ENCODE measurements at regions not wholly inside any gene's neighbourhood (a gene's known extent, or its start where the extent isn't known, plus 50 kb on each side); places are given as distances from the start of the nearest gene placed in this dataset.

DNA sequence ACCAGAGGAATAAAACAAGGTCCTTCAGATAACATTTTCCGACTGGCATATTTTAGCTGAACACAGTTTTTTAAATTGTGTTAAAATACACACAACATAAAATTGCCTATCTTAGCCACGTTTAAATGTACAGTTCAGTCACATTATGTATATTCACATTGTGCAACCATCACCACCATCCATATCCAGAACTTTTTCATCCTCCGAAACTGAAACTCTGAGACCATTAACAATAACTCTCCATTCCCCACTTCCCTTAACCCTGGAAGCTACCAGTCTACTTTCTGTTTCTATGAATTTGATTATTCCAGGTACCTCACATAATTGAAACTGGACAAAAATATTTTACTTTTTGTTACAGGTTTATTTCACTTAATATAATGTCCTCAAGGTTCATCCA lies 213.3 kb downstream of the ETS1 start:
- H3K23ac ChIP-seq (ENCODE audit: low read depth, low read length) = no peak overlapping the region
- DNase-seq = no peak
- H3K9me1 ChIP-seq (ENCODE audit: insufficient read depth, low read length) = peaks cover 3% of the 10 kb centered on the region; the same call in 1 of the 2 replicates
- H3K79me1 ChIP-seq (ENCODE audit: low read depth in 1 of 2, low read length in 2 of 2) = no peaks in the 10 kb centered on the region
- no peaks in the 10 kb centered on the region for H4K20me1 ChIP-seq (ENCODE audit: insufficient read depth, low read length)
- H2AFZ ChIP-seq (replicated peaks; ENCODE audit: low read length, poor library complexity) = no peak overlapping the region
- H2BK120ac ChIP-seq (ENCODE audit: low read depth, low read length) = no peak overlapping the region
- H3K4me1 ChIP-seq (ENCODE audit: control insufficient read depth, insufficient read depth, low read length) = no peaks in the 10 kb centered on the region
- no peak overlapping the region for H2BK20ac ChIP-seq (ENCODE audit: low read depth, low read length)
- H3K18ac ChIP-seq (ENCODE audit: low read depth, low read length) = no peak overlapping the region
- no peak overlapping the region for H4K8ac ChIP-seq (ENCODE audit: low read depth in 2 of 2, low read length in 2 of 2)
- dilution Hi-C loops (cut with HindIII; ENCODE audit: low sequenced_read_pairs, unreplicated experiment) = no loop called here
- ChIA-PET POLR2A (ENCODE audit: unreplicated experiment) (no interaction called here), CTCF (no interaction called here)
- H3K56ac ChIP-seq (ENCODE audit: extremely low read depth, insufficient read depth, low read length) = no peak overlapping the region
- no peak overlapping the region for H2BK15ac ChIP-seq (ENCODE audit: low read depth, low read length)
- no peak overlapping the region for H3K27ac ChIP-seq (ENCODE audit: insufficient read depth, low read length)
- in situ Hi-C loops (cut with MboI; ENCODE audit: low sequenced_read_pairs) = no loop called here
- no peaks in the 10 kb centered on the region for H3K36me3 ChIP-seq (ENCODE audit: control insufficient read depth, insufficient read depth, low read length)
- intact Hi-C loops (cut with micrococcal nuclease) = no loop called here
- no peak overlapping the region for H3K14ac ChIP-seq (replicated peaks; ENCODE audit: low read depth, low read length)
- no peak overlapping the region for H4K91ac ChIP-seq (ENCODE audit: insufficient read depth, low read depth, low read length)
- TF ChIP-seq BHLHE40 (IDR thresholded peaks at IDR 0.05; ENCODE audit: low read depth, low read length) (no peak), MAFK (IDR thresholded peaks at IDR 0.05; ENCODE audit: low read depth, low read length) (no peak), MAZ (IDR thresholded peaks at IDR 0.05; ENCODE audit: borderline replicate concordance, low read depth, low read length) (no peak), CEBPB (IDR thresholded peaks at IDR 0.05; ENCODE audit: low read depth, low read length) (no peak)
- WGBS, 2 experiments (ENCODE audit: extremely low coverage in 2 of 2, insufficient read length in 1 of 2) = 61% methylated on average over 2 of the region's 3 CpGs; no CpG with 5 or more reads in 1 of the 2 experiments
- H2AK9ac ChIP-seq (replicated peaks; ENCODE audit: low read depth, low read length, poor library complexity) = no peak overlapping the region
- H2AK5ac ChIP-seq (ENCODE audit: low read depth, low read length) = no peak overlapping the region
- H3K4me3 ChIP-seq (ENCODE audit: insufficient read depth, low read depth, low read length) = no peak overlapping the region
- no peak overlapping the region for H3K4me2 ChIP-seq (ENCODE audit: low read depth, low read length)
- H3K9me3 ChIP-seq (ENCODE audit: control insufficient read depth, insufficient read depth, low read length) = no peaks in the 10 kb centered on the region
- H3K4ac ChIP-seq (ENCODE audit: low read depth, low read length) = no peak overlapping the region
- H3K9ac ChIP-seq (ENCODE audit: low read depth, low read length) = no peak overlapping the region
- no peak overlapping the region for H2BK5ac ChIP-seq (ENCODE audit: low read depth, low read length, poor library complexity, severe bottlenecking)
- no peak for ATAC-seq (ENCODE audit: low read depth)
- no peak overlapping the region for H4K5ac ChIP-seq (ENCODE audit: low read depth, low read length)
- no TSS peak for BruUV-seq (replicated peaks)
- no peaks in the 10 kb centered on the region for H3K27me3 ChIP-seq (ENCODE audit: control insufficient read depth, insufficient read depth, low read length)
